22Rv1 (cell line): ENCODE measurements at regions not wholly inside any gene's neighbourhood (a gene's known extent, or its start where the extent isn't known, plus 50 kb on each side); places are given as distances from the start of the nearest gene placed in this dataset.

Source experiments
- ZFX ChIP-seq: fragments of 450-650 bp; IDR thresholded peaks from 2 replicates; pipeline ENCODE4 v1.6.1; 2017; ENCODE audit warnings: antibody characterized with exemption, borderline replicate concordance
- TF ChIP-seq, protein P1 (sequence below): fragments of 450-650 bp; IDR thresholded peaks from 2 replicates; pipeline ENCODE4 v1.5.1; 2017; ENCODE audit warnings: mild to moderate bottlenecking

DNA sequence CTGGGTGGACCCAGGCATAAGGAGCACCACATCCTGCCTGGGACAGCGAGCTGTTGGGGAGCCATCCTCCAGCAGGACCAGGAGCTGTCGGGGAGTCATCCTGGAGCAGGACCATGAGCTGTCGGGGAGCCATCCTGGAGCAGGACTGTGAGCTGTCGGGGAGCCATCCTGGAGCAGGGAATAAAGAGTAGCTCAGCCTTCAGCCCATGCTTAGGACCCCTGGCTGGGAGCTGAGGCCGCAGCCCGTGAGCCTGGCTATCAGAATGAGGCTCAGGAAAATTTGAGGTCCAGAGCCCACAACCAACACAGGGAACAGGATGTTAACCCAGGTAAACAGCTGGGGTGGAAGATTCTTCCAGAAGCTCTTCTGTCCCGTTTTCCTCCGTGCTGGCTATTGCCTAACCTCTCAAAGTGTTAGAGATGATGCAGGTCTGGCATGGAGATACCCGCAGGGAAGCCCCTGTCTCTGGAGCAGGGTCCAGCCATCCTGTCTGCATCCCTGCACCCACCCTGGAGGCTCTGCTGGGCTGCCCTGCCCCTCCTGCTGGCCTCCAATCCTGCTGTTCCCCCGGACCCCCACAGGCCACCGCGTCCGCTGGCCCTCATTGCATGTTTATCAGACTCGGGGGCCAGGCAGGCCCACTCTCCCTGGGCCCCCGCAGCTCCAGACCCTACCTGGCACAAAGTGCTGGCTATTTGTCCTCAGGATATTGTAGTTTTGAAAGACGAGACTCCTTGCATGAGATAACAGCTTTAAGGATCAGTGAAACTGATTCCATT is 243.5 kb upstream of the MYT1L start:
- TF ChIP-seq, protein P1, sequence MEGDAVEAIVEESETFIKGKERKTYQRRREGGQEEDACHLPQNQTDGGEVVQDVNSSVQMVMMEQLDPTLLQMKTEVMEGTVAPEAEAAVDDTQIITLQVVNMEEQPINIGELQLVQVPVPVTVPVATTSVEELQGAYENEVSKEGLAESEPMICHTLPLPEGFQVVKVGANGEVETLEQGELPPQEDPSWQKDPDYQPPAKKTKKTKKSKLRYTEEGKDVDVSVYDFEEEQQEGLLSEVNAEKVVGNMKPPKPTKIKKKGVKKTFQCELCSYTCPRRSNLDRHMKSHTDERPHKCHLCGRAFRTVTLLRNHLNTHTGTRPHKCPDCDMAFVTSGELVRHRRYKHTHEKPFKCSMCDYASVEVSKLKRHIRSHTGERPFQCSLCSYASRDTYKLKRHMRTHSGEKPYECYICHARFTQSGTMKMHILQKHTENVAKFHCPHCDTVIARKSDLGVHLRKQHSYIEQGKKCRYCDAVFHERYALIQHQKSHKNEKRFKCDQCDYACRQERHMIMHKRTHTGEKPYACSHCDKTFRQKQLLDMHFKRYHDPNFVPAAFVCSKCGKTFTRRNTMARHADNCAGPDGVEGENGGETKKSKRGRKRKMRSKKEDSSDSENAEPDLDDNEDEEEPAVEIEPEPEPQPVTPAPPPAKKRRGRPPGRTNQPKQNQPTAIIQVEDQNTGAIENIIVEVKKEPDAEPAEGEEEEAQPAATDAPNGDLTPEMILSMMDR = no peak
- no peak for TF ChIP-seq ZFX
